ENCODE measurements at regions not wholly inside any gene's neighbourhood (a gene's known extent, or its start where the extent isn't known, plus 50 kb on each side); places are given as distances from the start of the nearest gene placed in this dataset.

DNA sequence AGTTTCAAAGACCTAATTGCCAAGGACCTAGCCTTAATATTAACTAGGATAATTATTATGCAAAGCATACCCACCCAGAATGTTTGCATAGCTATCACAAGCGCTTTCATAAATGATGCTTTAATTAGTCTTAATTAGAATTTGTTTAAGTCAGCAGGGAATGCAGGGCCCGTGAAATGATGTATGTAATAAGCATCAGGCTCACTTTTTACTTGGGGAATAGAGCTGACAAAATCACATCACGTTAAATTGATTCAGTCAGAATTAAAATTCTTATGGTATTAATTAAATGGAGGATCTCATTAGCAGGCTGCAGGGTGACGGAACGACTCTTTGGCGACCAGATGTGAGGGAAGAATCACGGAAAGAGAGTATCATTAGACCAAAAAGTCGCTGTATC is 264.5 kb downstream of the GPD2 start:
- H3K36me3 ChIP-seq (ENCODE audit: control insufficient read depth, low read length): no peaks in the 10 kb centered on the region
- H3K79me2 ChIP-seq (ENCODE audit: control insufficient read depth, low read length): no peaks in the 10 kb centered on the region
- H3K4me1 ChIP-seq (ENCODE audit: control insufficient read depth, low read length): no peaks in the 10 kb centered on the region
- no peaks in the 10 kb centered on the region; the same call in 1 of the 2 replicates for H3K27me3 ChIP-seq (ENCODE audit: control insufficient read depth, low read length)
- H3K9me3 ChIP-seq (ENCODE audit: control insufficient read depth, insufficient read depth, low read length): no peaks in the 10 kb centered on the region
- no peaks in the 10 kb centered on the region for H4K20me1 ChIP-seq (ENCODE audit: control insufficient read depth, insufficient read depth, low read depth, low read length)
- H3K4me3 ChIP-seq (ENCODE audit: low read length): no peak overlapping the region
- no peak overlapping the region for H3K27ac ChIP-seq (ENCODE audit: low read depth, low read length)
- no peaks in the 10 kb centered on the region for H3K9me2 ChIP-seq (replicated peaks; ENCODE audit: control insufficient read depth, low read length)
- H3F3A ChIP-seq (ENCODE audit: control insufficient read depth, insufficient read depth): no peaks in the 10 kb centered on the region
- no peak overlapping the region for H3K4me2 ChIP-seq (ENCODE audit: low read length)
- no peak for TF ChIP-seq EZH2phosphoT487 (IDR thresholded peaks at IDR 0.05; ENCODE audit: borderline replicate concordance, low read length)
- TF ChIP-seq, protein P1, sequence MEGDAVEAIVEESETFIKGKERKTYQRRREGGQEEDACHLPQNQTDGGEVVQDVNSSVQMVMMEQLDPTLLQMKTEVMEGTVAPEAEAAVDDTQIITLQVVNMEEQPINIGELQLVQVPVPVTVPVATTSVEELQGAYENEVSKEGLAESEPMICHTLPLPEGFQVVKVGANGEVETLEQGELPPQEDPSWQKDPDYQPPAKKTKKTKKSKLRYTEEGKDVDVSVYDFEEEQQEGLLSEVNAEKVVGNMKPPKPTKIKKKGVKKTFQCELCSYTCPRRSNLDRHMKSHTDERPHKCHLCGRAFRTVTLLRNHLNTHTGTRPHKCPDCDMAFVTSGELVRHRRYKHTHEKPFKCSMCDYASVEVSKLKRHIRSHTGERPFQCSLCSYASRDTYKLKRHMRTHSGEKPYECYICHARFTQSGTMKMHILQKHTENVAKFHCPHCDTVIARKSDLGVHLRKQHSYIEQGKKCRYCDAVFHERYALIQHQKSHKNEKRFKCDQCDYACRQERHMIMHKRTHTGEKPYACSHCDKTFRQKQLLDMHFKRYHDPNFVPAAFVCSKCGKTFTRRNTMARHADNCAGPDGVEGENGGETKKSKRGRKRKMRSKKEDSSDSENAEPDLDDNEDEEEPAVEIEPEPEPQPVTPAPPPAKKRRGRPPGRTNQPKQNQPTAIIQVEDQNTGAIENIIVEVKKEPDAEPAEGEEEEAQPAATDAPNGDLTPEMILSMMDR (IDR thresholded peaks at IDR 0.05; ENCODE audit: low read depth, low read length, poor library complexity, severe bottlenecking): no peak

DNA sequence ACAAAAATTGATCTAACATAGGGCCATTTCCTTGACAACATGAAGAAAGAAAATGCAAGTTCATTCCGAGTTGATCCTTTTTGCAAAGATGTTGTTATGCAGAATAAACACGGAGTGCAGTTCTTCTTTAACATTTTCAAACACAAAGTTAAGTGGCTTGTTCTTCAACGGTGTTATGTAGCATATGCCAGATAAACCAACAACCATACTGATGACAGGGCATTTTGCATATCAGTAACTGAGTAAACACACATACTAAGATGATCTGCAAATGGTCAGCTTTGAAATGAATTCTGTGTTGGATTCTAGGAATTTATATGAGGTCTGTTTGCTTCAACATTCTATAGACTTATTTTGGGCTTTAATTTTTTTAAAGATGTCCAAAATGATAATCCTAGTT is 266.4 kb downstream of the GPD2 start:
- no peaks in the 10 kb centered on the region for H3K79me2 ChIP-seq (ENCODE audit: control insufficient read depth, low read length)
- no peaks in the 10 kb centered on the region for H3K36me3 ChIP-seq (ENCODE audit: control insufficient read depth, low read length)
- no peaks in the 10 kb centered on the region for H3K9me2 ChIP-seq (replicated peaks; ENCODE audit: control insufficient read depth, low read length)
- H3K4me2 ChIP-seq (ENCODE audit: low read length): no peak overlapping the region
- no peaks in the 10 kb centered on the region for H4K20me1 ChIP-seq (ENCODE audit: control insufficient read depth, insufficient read depth, low read depth, low read length)
- H3K27ac ChIP-seq (ENCODE audit: low read depth, low read length): no peak overlapping the region
- H3K4me3 ChIP-seq (ENCODE audit: low read length): no peak overlapping the region
- no peaks in the 10 kb centered on the region for H3K4me1 ChIP-seq (ENCODE audit: control insufficient read depth, low read length)
- TF ChIP-seq EZH2phosphoT487 (IDR thresholded peaks at IDR 0.05; ENCODE audit: borderline replicate concordance, low read length): no peak
- TF ChIP-seq, protein P1 (IDR thresholded peaks at IDR 0.05; ENCODE audit: low read depth, low read length, poor library complexity, severe bottlenecking): no peak
- no peaks in the 10 kb centered on the region for H3K9me3 ChIP-seq (ENCODE audit: control insufficient read depth, insufficient read depth, low read length)
- no peaks in the 10 kb centered on the region for H3F3A ChIP-seq (ENCODE audit: control insufficient read depth, insufficient read depth)
- H3K27me3 ChIP-seq (ENCODE audit: control insufficient read depth, low read length): no peaks in the 10 kb centered on the region; the same call in 1 of the 2 replicates

DNA sequence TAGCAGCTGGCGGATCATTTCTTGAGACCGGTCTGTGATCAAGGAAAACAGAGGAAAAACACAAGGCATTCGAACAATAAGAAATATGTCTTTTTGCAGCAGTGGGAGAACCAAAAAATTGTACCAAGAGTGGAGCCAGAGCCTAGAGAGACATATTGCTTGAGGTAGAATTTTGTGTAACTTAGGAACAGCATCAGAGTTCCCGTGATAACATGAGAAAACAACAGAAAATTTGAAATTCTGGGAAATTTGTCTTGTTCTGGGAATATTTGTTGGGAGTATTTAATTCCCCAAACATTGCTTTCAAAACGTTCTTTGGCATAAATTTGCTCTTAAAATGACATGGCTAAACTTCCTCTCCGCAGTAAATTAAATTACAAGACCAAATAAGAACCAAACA is 267.5 kb downstream of the GPD2 start:
- H3F3A ChIP-seq (ENCODE audit: control insufficient read depth, insufficient read depth): no peaks in the 10 kb centered on the region
- H4K20me1 ChIP-seq (ENCODE audit: control insufficient read depth, insufficient read depth, low read depth, low read length): no peaks in the 10 kb centered on the region
- no peaks in the 10 kb centered on the region for H3K36me3 ChIP-seq (ENCODE audit: control insufficient read depth, low read length)
- H3K27me3 ChIP-seq (ENCODE audit: control insufficient read depth, low read length): no peaks in the 10 kb centered on the region; the same call in 1 of the 2 replicates
- no peaks in the 10 kb centered on the region for H3K9me3 ChIP-seq (ENCODE audit: control insufficient read depth, insufficient read depth, low read length)
- H3K27ac ChIP-seq (ENCODE audit: low read depth, low read length): no peak overlapping the region
- H3K4me2 ChIP-seq (ENCODE audit: low read length): no peak overlapping the region
- H3K4me1 ChIP-seq (ENCODE audit: control insufficient read depth, low read length): no peaks in the 10 kb centered on the region
- no peaks in the 10 kb centered on the region for H3K9me2 ChIP-seq (replicated peaks; ENCODE audit: control insufficient read depth, low read length)
- no peak overlapping the region for H3K4me3 ChIP-seq (ENCODE audit: low read length)
- TF ChIP-seq EZH2phosphoT487 (IDR thresholded peaks at IDR 0.05; ENCODE audit: borderline replicate concordance, low read length): no peak
- TF ChIP-seq, protein P1 (IDR thresholded peaks at IDR 0.05; ENCODE audit: low read depth, low read length, poor library complexity, severe bottlenecking): no peak
- no peaks in the 10 kb centered on the region for H3K79me2 ChIP-seq (ENCODE audit: control insufficient read depth, low read length)

Data from DOHH2 (cell line).